GM12878 (cell line): ENCODE measurements at regions not wholly inside any gene's neighbourhood (a gene's known extent, or its start where the extent isn't known, plus 50 kb on each side); places are given as distances from the start of the nearest gene placed in this dataset.

ENCODE experiments used
- ATAC-seq: fragments of 200-7000 bp; cut with Tn5 transposase; 3 replicates; pipeline ENCODE4 v1.9.1; 2020; ENCODE audit warnings: mild to moderate bottlenecking, moderate library complexity
- BruUV-seq: library from RNA; stranded (reverse); fragments of 400-500 nt; replicated peaks from 2 replicates; lab custom pipeline; 2021; lab: Mats Ljungman, UMichigan
- CTCF ChIA-PET: fragments of 300-600 bp; sonication (Branson Sonifier 250); formaldehyde crosslinking; extraction: SDS; loops from one replicate; lab custom pipeline; 2021; ENCODE audit warnings: inconsistent platforms; lab: Yijun Ruan, JAX
- POLR2A ChIA-PET: fragments of 350-600 bp; formaldehyde crosslinking; extraction: SDS; loops from one replicate; lab custom pipeline; 2021; ENCODE audit warnings: inconsistent platforms; lab: Charles Lee
- RAD21 ChIA-PET: fragments of 300-600 bp; sonication (Branson Sonifier 250); formaldehyde crosslinking; loops from one replicate; lab custom pipeline; 2023; ENCODE audit warnings: antibody characterized with exemption; ENCODE audit not compliant: unreplicated experiment; lab: Charles Lee
- SMC1A ChIA-PET: fragments of 300-600 bp; sonication (Branson Sonifier 250); formaldehyde crosslinking; loops from one replicate; lab custom pipeline; 2023; ENCODE audit not compliant: unreplicated experiment, uncharacterized antibody; lab: Charles Lee
- DNase-seq: peaks from one replicate; pipeline ENCODE4 v3.0.0-alpha.2; 2011; ENCODE audit warnings: low read depth, low spot score
- FAIRE-seq: peaks from 3 replicates; lab custom pipeline; 2011; peaks lifted over from hg19 to GRCh38; lab: Jason Lieb, UNC
- H2AFZ ChIP-seq: 2 replicates; pipeline ENCODE4 v1.6.0; 2011; ENCODE audit warnings: low read depth, low read length, control low read depth; ENCODE audit not compliant: control insufficient read depth
- H3K27ac ChIP-seq: 2 replicates; pipeline ENCODE4 v1.5.1; 2011; ENCODE audit warnings: control low read depth; ENCODE audit not compliant: control insufficient read depth, insufficient read depth
- H3K27me3 ChIP-seq, 2 experiments: replicated peaks in 1 of 2; 2 replicates each; pipeline versions ENCODE4 v1.6.0 to v1.6.1; 2011; ENCODE audit warnings: low read length in 1 of 2; ENCODE audit not compliant: control insufficient read depth in 2 of 2, insufficient read depth in 2 of 2
- H3K36me3 ChIP-seq, 2 experiments: 2 replicates each; pipeline ENCODE4 v1.5.1; 2011; ENCODE audit warnings: low read length in 1 of 2; ENCODE audit not compliant: control insufficient read depth in 2 of 2, insufficient read depth in 2 of 2
- H3K4me1 ChIP-seq: 2 replicates; pipeline ENCODE4 v1.6.1; 2011; ENCODE audit warnings: mild to moderate bottlenecking, low read length, moderate library complexity, mixed read lengths; ENCODE audit not compliant: control insufficient read depth, insufficient read depth
- H3K4me2 ChIP-seq: 2 replicates; pipeline ENCODE4 v1.6.0; 2011; ENCODE audit warnings: control low read depth; ENCODE audit not compliant: control insufficient read depth, insufficient read depth
- H3K4me3 ChIP-seq: fragments of 200-600 bp; sonication (generic); 2 replicates; pipeline ENCODE4 v1.5.1; 2016
- H3K79me2 ChIP-seq: 2 replicates; pipeline ENCODE4 v1.6.0; 2011; ENCODE audit warnings: low read length; ENCODE audit not compliant: control insufficient read depth, insufficient read depth
- H3K9ac ChIP-seq: 2 replicates; pipeline ENCODE4 v1.8.0; 2011; ENCODE audit warnings: low read length, control low read depth, mixed read lengths; ENCODE audit not compliant: control insufficient read depth, insufficient read depth
- H3K9me3 ChIP-seq: replicated peaks from 3 replicates; pipeline ENCODE4 v1.5.1; 2011; ENCODE audit warnings: mild to moderate bottlenecking, low read length; ENCODE audit not compliant: control insufficient read depth, insufficient read depth
- H4K20me1 ChIP-seq: 2 replicates; pipeline ENCODE4 v1.6.0; 2011; ENCODE audit not compliant: control insufficient read depth, insufficient read depth
- CEBPB ChIP-seq, 2 experiments: fragments of 150-350 bp in 1 of 2; IDR thresholded peaks; 2 replicates each; pipeline ENCODE4 v1.6.1; 2012 to 2014; ENCODE audit warnings: low read depth in 2 of 2, low read length in 2 of 2, borderline replicate concordance in 1 of 2, inconsistent platforms in 1 of 2
- CREB1 ChIP-seq: IDR thresholded peaks from 2 replicates; pipeline ENCODE4 v1.6.1; 2012; ENCODE audit warnings: low read depth, mild to moderate bottlenecking, inconsistent platforms
- HDAC6 ChIP-seq: fragments of 200-600 bp; sonication (generic); IDR thresholded peaks from one replicate; pipeline ENCODE4 v1.8.0; 2017; ENCODE audit warnings: antibody characterized with exemption; ENCODE audit not compliant: unreplicated experiment
- LARP7 ChIP-seq: fragments of 450-650 bp; IDR thresholded peaks from 2 replicates; pipeline ENCODE4 v1.6.1; 2017; ENCODE audit warnings: mild to moderate bottlenecking
- MTA3 ChIP-seq: IDR thresholded peaks from 2 replicates; pipeline ENCODE4 v1.6.1; 2012; ENCODE audit warnings: low read length, inconsistent platforms, borderline replicate concordance
- NFXL1 ChIP-seq: fragments of 450-650 bp; IDR thresholded peaks from 2 replicates; pipeline ENCODE4 v1.6.1; 2017; ENCODE audit warnings: antibody characterized with exemption, mild to moderate bottlenecking, borderline replicate concordance
- RCOR1 ChIP-seq: conservative IDR thresholded peaks from 2 replicates; pipeline ENCODE4 v1.6.1; 2012; ENCODE audit warnings: low read depth, low read length, improper control_type of control experiment
- RELA ChIP-seq: fragments of 450-650 bp; IDR thresholded peaks from 2 replicates; pipeline ENCODE4 v1.8.0; 2014; ENCODE audit warnings: borderline replicate concordance; ENCODE audit not compliant: partially characterized antibody
- RUNX3 ChIP-seq: IDR thresholded peaks from 2 replicates; pipeline ENCODE4 v1.6.1; 2012; ENCODE audit warnings: low read length, inconsistent platforms
- SIX5 ChIP-seq: IDR thresholded peaks from 2 replicates; pipeline ENCODE4 v1.6.1; 2011; ENCODE audit warnings: mild to moderate bottlenecking, low read depth, low read length, moderate library complexity; ENCODE audit not compliant: severe bottlenecking
- SMAD1 ChIP-seq: fragments of 450-650 bp; IDR thresholded peaks from 2 replicates; pipeline ENCODE4 v1.6.1; 2018; ENCODE audit warnings: mild to moderate bottlenecking, low read depth; ENCODE audit not compliant: partially characterized antibody
- WGBS: methylation state at CpG from one replicate; pipeline ENCODE4 v1.1.6; 2016; ENCODE audit warnings: low lambda C conversion rate; ENCODE audit not compliant: insufficient replicate concordance, insufficient coverage; ENCODE audit errors: missing lambda C conversion rate; 5-methylcytosine and 5-hydroxymethylcytosine counted together
- in situ Hi-C: fragments of 300-500 bp; cut with MboI; formaldehyde crosslinking; loops from 9 replicates; pipeline ENCODE4 v1.14.3; 2018; ENCODE audit warnings: mixed read lengths
- intact Hi-C: fragments of 100-400 bp; cut with micrococcal nuclease; formaldehyde crosslinking; loops from one replicate; pipeline ENCODE4 v1.14.2; 2022; ENCODE audit not compliant: unreplicated experiment
- TF ChIP-seq, protein P1 (sequence below): fragments of 450-650 bp; IDR thresholded peaks from 2 replicates; pipeline ENCODE4 v1.6.1; 2016; ENCODE audit warnings: mild to moderate bottlenecking
- TF ChIP-seq, protein P2 (sequence below), 3 experiments: IDR thresholded peaks in 2 of 3; conservative IDR thresholded peaks in 1 of 3; 2 replicates each; pipeline ENCODE4 v1.5.1; 2011; ENCODE audit warnings: low read depth in 3 of 3, low read length in 3 of 3, mild to moderate bottlenecking in 3 of 3, control low read depth in 2 of 3, moderate library complexity in 2 of 3, inconsistent platforms in 1 of 3, mixed read lengths in 1 of 3; ENCODE audit not compliant: control insufficient read depth in 2 of 3, insufficient read depth in 1 of 3; ENCODE audit errors: extremely low read depth in 1 of 3
- TF ChIP-seq, protein P3 (sequence below): fragments of 450-650 bp; IDR thresholded peaks from 2 replicates; pipeline ENCODE4 v1.6.1; 2017; ENCODE audit warnings: mild to moderate bottlenecking, moderate library complexity
- TF ChIP-seq, protein P4 (sequence below): fragments of 450-650 bp; IDR thresholded peaks from 2 replicates; pipeline ENCODE4 v1.6.1; 2017; ENCODE audit warnings: antibody characterized with exemption, mild to moderate bottlenecking, moderate library complexity

DNA sequence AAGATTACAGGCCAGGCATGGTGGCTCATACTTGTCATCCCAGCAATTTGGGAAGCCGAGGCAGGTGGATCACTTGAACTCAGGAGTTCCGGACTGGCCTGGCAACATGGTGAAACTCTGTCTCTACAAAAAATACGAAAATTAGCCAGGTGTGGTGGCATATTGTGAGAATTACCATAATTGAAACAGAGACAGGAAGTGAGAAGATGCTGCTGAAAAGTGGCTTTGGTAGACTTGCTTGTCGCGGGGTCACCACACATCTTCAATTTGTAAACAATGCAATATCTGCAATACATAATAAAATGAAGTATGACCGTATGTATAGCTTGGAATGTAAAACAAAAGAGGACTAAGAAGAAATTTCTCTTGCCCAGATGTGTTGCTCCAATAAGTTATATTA, 490.5 kb downstream of the GABRG2 start:
- DNase-seq (no peak), FAIRE-seq (no peak), ATAC-seq (no peak)
- Histone ChIP-seq H3K4me3 (no peak overlapping the region), H3K27ac (no peak overlapping the region), H3K9me3 (no peaks in the 10 kb centered on the region), H3K36me3 (no peaks in the 10 kb centered on the region), H2AFZ (no peak overlapping the region), H3K27me3 (no peaks in the 10 kb centered on the region), H3K9ac (no peak overlapping the region), H3K4me2 (no peak overlapping the region), H3K4me1 (no peaks in the 10 kb centered on the region), H3K79me2 (no peaks in the 10 kb centered on the region), H4K20me1 (no peaks in the 10 kb centered on the region)
- CTCF ChIA-PET = interaction anchor here (1.3 kb wide), 1 partner anchor 349 kb away, joined by 4 read pairs; no protein-coding TSS in a partner anchor
- intact Hi-C loops (no loop called here), in situ Hi-C loops (no loop called here)
- WGBS = 57% methylated on average over 6 of the region's 6 CpGs
- SMC1A ChIA-PET = interaction anchor here (0.7 kb wide), 1 partner anchor 114 kb away, joined by 3 read pairs; no protein-coding TSS in a partner anchor
- RAD21 ChIA-PET = no interaction called here
- no TSS peak for BruUV-seq
- POLR2A ChIA-PET = no interaction called here
- TF ChIP-seq LARP7 (no peak), NFXL1 (no peak), RELA (no peak), HDAC6 (no peak), SIX5 (no peak), CREB1 (no peak), MTA3 (no peak), CEBPB (IDR thresholded peaks at IDR 0.05; ENCODE audit: borderline replicate concordance in 1 of 2, low read depth in 2 of 2, low read length in 2 of 2) (no peak), RUNX3 (no peak), RCOR1 (no peak), SMAD1 (no peak)
- TF ChIP-seq, protein P1, sequence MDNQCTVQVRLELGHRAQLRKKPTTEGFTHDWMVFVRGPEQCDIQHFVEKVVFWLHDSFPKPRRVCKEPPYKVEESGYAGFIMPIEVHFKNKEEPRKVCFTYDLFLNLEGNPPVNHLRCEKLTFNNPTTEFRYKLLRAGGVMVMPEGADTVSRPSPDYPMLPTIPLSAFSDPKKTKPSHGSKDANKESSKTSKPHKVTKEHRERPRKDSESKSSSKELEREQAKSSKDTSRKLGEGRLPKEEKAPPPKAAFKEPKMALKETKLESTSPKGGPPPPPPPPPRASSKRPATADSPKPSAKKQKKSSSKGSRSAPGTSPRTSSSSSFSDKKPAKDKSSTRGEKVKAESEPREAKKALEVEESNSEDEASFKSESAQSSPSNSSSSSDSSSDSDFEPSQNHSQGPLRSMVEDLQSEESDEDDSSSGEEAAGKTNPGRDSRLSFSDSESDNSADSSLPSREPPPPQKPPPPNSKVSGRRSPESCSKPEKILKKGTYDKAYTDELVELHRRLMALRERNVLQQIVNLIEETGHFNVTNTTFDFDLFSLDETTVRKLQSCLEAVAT = no peak
- TF ChIP-seq, protein P2, sequence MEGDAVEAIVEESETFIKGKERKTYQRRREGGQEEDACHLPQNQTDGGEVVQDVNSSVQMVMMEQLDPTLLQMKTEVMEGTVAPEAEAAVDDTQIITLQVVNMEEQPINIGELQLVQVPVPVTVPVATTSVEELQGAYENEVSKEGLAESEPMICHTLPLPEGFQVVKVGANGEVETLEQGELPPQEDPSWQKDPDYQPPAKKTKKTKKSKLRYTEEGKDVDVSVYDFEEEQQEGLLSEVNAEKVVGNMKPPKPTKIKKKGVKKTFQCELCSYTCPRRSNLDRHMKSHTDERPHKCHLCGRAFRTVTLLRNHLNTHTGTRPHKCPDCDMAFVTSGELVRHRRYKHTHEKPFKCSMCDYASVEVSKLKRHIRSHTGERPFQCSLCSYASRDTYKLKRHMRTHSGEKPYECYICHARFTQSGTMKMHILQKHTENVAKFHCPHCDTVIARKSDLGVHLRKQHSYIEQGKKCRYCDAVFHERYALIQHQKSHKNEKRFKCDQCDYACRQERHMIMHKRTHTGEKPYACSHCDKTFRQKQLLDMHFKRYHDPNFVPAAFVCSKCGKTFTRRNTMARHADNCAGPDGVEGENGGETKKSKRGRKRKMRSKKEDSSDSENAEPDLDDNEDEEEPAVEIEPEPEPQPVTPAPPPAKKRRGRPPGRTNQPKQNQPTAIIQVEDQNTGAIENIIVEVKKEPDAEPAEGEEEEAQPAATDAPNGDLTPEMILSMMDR (IDR thresholded peaks at IDR 0.05 in 2 of 3, conservative IDR thresholded peaks at IDR 0.05 in 1 of 3; ENCODE audit: control insufficient read depth in 2 of 3, extremely low read depth in 1 of 3, insufficient read depth in 1 of 3, low read depth in 3 of 3, low read length in 3 of 3) = no peak
- TF ChIP-seq, protein P3, sequence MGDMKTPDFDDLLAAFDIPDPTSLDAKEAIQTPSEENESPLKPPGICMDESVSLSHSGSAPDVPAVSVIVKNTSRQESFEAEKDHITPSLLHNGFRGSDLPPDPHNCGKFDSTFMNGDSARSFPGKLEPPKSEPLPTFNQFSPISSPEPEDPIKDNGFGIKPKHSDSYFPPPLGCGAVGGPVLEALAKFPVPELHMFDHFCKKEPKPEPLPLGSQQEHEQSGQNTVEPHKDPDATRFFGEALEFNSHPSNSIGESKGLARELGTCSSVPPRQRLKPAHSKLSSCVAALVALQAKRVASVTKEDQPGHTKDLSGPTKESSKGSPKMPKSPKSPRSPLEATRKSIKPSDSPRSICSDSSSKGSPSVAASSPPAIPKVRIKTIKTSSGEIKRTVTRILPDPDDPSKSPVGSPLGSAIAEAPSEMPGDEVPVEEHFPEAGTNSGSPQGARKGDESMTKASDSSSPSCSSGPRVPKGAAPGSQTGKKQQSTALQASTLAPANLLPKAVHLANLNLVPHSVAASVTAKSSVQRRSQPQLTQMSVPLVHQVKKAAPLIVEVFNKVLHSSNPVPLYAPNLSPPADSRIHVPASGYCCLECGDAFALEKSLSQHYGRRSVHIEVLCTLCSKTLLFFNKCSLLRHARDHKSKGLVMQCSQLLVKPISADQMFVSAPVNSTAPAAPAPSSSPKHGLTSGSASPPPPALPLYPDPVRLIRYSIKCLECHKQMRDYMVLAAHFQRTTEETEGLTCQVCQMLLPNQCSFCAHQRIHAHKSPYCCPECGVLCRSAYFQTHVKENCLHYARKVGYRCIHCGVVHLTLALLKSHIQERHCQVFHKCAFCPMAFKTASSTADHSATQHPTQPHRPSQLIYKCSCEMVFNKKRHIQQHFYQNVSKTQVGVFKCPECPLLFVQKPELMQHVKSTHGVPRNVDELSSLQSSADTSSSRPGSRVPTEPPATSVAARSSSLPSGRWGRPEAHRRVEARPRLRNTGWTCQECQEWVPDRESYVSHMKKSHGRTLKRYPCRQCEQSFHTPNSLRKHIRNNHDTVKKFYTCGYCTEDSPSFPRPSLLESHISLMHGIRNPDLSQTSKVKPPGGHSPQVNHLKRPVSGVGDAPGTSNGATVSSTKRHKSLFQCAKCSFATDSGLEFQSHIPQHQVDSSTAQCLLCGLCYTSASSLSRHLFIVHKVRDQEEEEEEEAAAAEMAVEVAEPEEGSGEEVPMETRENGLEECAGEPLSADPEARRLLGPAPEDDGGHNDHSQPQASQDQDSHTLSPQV = no peak
- TF ChIP-seq, protein P4, sequence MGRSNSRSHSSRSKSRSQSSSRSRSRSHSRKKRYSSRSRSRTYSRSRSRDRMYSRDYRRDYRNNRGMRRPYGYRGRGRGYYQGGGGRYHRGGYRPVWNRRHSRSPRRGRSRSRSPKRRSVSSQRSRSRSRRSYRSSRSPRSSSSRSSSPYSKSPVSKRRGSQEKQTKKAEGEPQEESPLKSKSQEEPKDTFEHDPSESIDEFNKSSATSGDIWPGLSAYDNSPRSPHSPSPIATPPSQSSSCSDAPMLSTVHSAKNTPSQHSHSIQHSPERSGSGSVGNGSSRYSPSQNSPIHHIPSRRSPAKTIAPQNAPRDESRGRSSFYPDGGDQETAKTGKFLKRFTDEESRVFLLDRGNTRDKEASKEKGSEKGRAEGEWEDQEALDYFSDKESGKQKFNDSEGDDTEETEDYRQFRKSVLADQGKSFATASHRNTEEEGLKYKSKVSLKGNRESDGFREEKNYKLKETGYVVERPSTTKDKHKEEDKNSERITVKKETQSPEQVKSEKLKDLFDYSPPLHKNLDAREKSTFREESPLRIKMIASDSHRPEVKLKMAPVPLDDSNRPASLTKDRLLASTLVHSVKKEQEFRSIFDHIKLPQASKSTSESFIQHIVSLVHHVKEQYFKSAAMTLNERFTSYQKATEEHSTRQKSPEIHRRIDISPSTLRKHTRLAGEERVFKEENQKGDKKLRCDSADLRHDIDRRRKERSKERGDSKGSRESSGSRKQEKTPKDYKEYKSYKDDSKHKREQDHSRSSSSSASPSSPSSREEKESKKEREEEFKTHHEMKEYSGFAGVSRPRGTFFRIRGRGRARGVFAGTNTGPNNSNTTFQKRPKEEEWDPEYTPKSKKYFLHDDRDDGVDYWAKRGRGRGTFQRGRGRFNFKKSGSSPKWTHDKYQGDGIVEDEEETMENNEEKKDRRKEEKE = no peak
